IPS-15b (cell line): ENCODE measurements at regions not wholly inside any gene's neighbourhood (a gene's known extent, or its start where the extent isn't known, plus 50 kb on each side); places are given as distances from the start of the nearest gene placed in this dataset.

Experiments used
- H3K27me3 ChIP-seq: one replicate; pipeline ENCODE4 v1.6.1; 2013; ENCODE audit warnings: low read length; ENCODE audit not compliant: control insufficient read depth, insufficient read depth
- H3K36me3 ChIP-seq: one replicate; pipeline ENCODE4 v1.6.1; 2013; ENCODE audit warnings: low read length; ENCODE audit not compliant: control insufficient read depth, insufficient read depth
- H3K4me1 ChIP-seq: one replicate; pipeline ENCODE4 v1.6.1; 2013; ENCODE audit warnings: mild to moderate bottlenecking, low read length; ENCODE audit not compliant: control insufficient read depth, insufficient read depth
- H3K4me3 ChIP-seq: one replicate; pipeline ENCODE4 v1.5.1; 2013; ENCODE audit warnings: low read depth, low read length
- H3K9ac ChIP-seq: one replicate; pipeline ENCODE4 v1.6.1; 2013; ENCODE audit warnings: low read depth, mild to moderate bottlenecking, low read length
- H3K9me3 ChIP-seq: one replicate; pipeline ENCODE4 v1.6.1; 2013; ENCODE audit warnings: mild to moderate bottlenecking, low read length; ENCODE audit not compliant: control insufficient read depth, insufficient read depth

GRCh38 chr6:40904583-40905194, 134.3 kb downstream of the UNC5CL start:
- Histone ChIP-seq H3K4me3 (no peak overlapping the region), H3K4me1 (no peaks in the 10 kb centered on the region), H3K27me3 (peaks cover 26% of the 10 kb centered on the region), H3K9ac (no peak overlapping the region), H3K9me3 (no peaks in the 10 kb centered on the region), H3K36me3 (no peaks in the 10 kb centered on the region)

GRCh38 chr6:40903456-40903855, 135.6 kb downstream of the UNC5CL start:
- H3K9ac ChIP-seq = no peak overlapping the region
- H3K36me3 ChIP-seq = no peaks in the 10 kb centered on the region
- no peaks in the 10 kb centered on the region for H3K9me3 ChIP-seq
- H3K27me3 ChIP-seq = peaks cover 36% of the 10 kb centered on the region
- H3K4me1 ChIP-seq = peaks cover 3% of the 10 kb centered on the region
- H3K4me3 ChIP-seq = no peak overlapping the region

- peaks cover 38% of the 10 kb centered on the region for H3K27me3 ChIP-seq
- no peaks in the 10 kb centered on the region for H3K36me3 ChIP-seq
- no peak overlapping the region for H3K4me3 ChIP-seq
- H3K9me3 ChIP-seq = no peaks in the 10 kb centered on the region
- peaks cover 3% of the 10 kb centered on the region for H3K4me1 ChIP-seq
- H3K9ac ChIP-seq = no peak overlapping the region
Measured at GRCh38 chr6:40901322-40902055, 137.5 kb downstream of the UNC5CL start.

GRCh38 chr6:40900791-40901190, 138.2 kb downstream of the UNC5CL start:
- H3K4me1 ChIP-seq = peaks cover 3% of the 10 kb centered on the region
- H3K36me3 ChIP-seq = no peaks in the 10 kb centered on the region
- H3K9ac ChIP-seq = no peak overlapping the region
- no peak overlapping the region for H3K4me3 ChIP-seq
- H3K9me3 ChIP-seq = no peaks in the 10 kb centered on the region
- peaks cover 38% of the 10 kb centered on the region for H3K27me3 ChIP-seq

GRCh38 chr6:40899684-40900155, 139.3 kb downstream of the UNC5CL start:
- Histone ChIP-seq H3K36me3 (no peaks in the 10 kb centered on the region), H3K9ac (no peak overlapping the region), H3K4me3 (no peak overlapping the region), H3K4me1 (peaks cover 3% of the 10 kb centered on the region), H3K27me3 (peaks cover 38% of the 10 kb centered on the region), H3K9me3 (no peaks in the 10 kb centered on the region)

GRCh38 chr6:40898073-40898472, 140.9 kb downstream of the UNC5CL start:
- Histone ChIP-seq H3K9me3 (no peaks in the 10 kb centered on the region), H3K4me3 (no peak overlapping the region), H3K9ac (no peak overlapping the region), H3K4me1 (peaks cover 3% of the 10 kb centered on the region), H3K36me3 (no peaks in the 10 kb centered on the region), H3K27me3 (peaks cover 37% of the 10 kb centered on the region)

GRCh38 chr6:40897390-40898003, 141.5 kb downstream of the UNC5CL start:
- Histone ChIP-seq H3K9ac (no peak overlapping the region), H3K27me3 (peaks cover 34% of the 10 kb centered on the region), H3K36me3 (no peaks in the 10 kb centered on the region), H3K9me3 (no peaks in the 10 kb centered on the region), H3K4me1 (peaks cover 3% of the 10 kb centered on the region), H3K4me3 (no peak overlapping the region)

GRCh38 chr6:40896696-40897095, 142.3 kb downstream of the UNC5CL start:
- Histone ChIP-seq H3K27me3 (peaks cover 31% of the 10 kb centered on the region), H3K4me3 (no peak overlapping the region), H3K36me3 (no peaks in the 10 kb centered on the region), H3K9ac (no peak overlapping the region), H3K9me3 (no peaks in the 10 kb centered on the region), H3K4me1 (peaks cover 3% of the 10 kb centered on the region)

GRCh38 chr6:40894962-40895799, 143.8 kb downstream of the UNC5CL start:
- Histone ChIP-seq H3K9me3 (no peaks in the 10 kb centered on the region), H3K36me3 (no peaks in the 10 kb centered on the region), H3K4me3 (no peak overlapping the region), H3K27me3 (peaks cover 16% of the 10 kb centered on the region), H3K4me1 (peaks cover 3% of the 10 kb centered on the region), H3K9ac (no peak overlapping the region)

- Histone ChIP-seq H3K9ac (no peak overlapping the region), H3K9me3 (no peaks in the 10 kb centered on the region), H3K27me3 (peaks cover under 1% of the 10 kb centered on the region), H3K4me3 (no peak overlapping the region), H3K36me3 (no peaks in the 10 kb centered on the region), H3K4me1 (no peaks in the 10 kb centered on the region)
Measured at GRCh38 chr6:40893021-40893420, 146.0 kb downstream of the UNC5CL start.

GRCh38 chr6:40892223-40892622, 146.8 kb downstream of the UNC5CL start:
- Histone ChIP-seq H3K36me3 (no peaks in the 10 kb centered on the region), H3K9ac (no peak overlapping the region), H3K9me3 (no peaks in the 10 kb centered on the region), H3K4me3 (no peak overlapping the region), H3K27me3 (no peaks in the 10 kb centered on the region), H3K4me1 (no peaks in the 10 kb centered on the region)
